Sigmoid colon (tissue), 4 donors: ENCODE measurements at regions not wholly inside any gene's neighbourhood (a gene's known extent, or its start where the extent isn't known, plus 50 kb on each side); places are given as distances from the start of the nearest gene placed in this dataset.

Experiments used
- POLR2AphosphoS5 ChIP-seq, 4 donors: sonication (generic); formaldehyde crosslinking; IDR thresholded peaks; one replicate each; pipeline ENCODE4 v1.6.1; 2017; ENCODE audit warnings: antibody characterized with exemption in 4 of 4
- TF ChIP-seq, protein P1 (sequence below), 4 experiments: fragments of 450-650 bp in 3 of 4; fragments of 200-600 bp in 1 of 4; IDR thresholded peaks; one replicate each; pipeline ENCODE4 v1.5.1; 2016 to 2019; ENCODE audit warnings: antibody characterized with exemption in 4 of 4, mild to moderate bottlenecking in 3 of 4, moderate library complexity in 2 of 4

- no peak for TF ChIP-seq POLR2AphosphoS5 (IDR thresholded peaks at IDR 0.05)
- TF ChIP-seq, protein P1, sequence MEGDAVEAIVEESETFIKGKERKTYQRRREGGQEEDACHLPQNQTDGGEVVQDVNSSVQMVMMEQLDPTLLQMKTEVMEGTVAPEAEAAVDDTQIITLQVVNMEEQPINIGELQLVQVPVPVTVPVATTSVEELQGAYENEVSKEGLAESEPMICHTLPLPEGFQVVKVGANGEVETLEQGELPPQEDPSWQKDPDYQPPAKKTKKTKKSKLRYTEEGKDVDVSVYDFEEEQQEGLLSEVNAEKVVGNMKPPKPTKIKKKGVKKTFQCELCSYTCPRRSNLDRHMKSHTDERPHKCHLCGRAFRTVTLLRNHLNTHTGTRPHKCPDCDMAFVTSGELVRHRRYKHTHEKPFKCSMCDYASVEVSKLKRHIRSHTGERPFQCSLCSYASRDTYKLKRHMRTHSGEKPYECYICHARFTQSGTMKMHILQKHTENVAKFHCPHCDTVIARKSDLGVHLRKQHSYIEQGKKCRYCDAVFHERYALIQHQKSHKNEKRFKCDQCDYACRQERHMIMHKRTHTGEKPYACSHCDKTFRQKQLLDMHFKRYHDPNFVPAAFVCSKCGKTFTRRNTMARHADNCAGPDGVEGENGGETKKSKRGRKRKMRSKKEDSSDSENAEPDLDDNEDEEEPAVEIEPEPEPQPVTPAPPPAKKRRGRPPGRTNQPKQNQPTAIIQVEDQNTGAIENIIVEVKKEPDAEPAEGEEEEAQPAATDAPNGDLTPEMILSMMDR (IDR thresholded peaks at IDR 0.05) = no peak
Measured at GRCh38 chr2:14994721-14995120, 362.2 kb downstream of the LRATD1 start.
